SK-N-SH (cell line): ENCODE measurements at regions not wholly inside any gene's neighbourhood (a gene's known extent, or its start where the extent isn't known, plus 50 kb on each side); places are given as distances from the start of the nearest gene placed in this dataset.

Experiments used
- CTCF ChIA-PET: fragments of 300-600, 350-600 bp; formaldehyde crosslinking; extraction: SDS; loops from one replicate; lab custom pipeline; 2021; lab: Yijun Ruan, JAX
- POLR2A ChIA-PET: fragments of 350-600 bp; sonication (Branson Sonifier 250); formaldehyde crosslinking; extraction: SDS; loops from one replicate; lab custom pipeline; 2020; ENCODE audit warnings: antibody characterized with exemption, inconsistent platforms; lab: Yijun Ruan, JAX
- DNase-seq: peaks from one replicate; pipeline ENCODE4 v3.0.0; 2012
- H2AFZ ChIP-seq: fragments of 200-600 bp; sonication (generic); 2 replicates; pipeline ENCODE4 v1.8.1; 2016; ENCODE audit warnings: antibody characterized with exemption, mild to moderate bottlenecking, low read depth
- H3F3A ChIP-seq: fragments of 200-600 bp; sonication (generic); replicated peaks from 2 replicates; pipeline ENCODE3; 2016; ENCODE audit warnings: antibody characterized with exemption, mild to moderate bottlenecking; ENCODE audit not compliant: insufficient read depth
- H3K27ac ChIP-seq, 2 experiments: fragments of 200-500 bp in 1 of 2; fragments of 200-600 bp in 1 of 2; sonication (Bioruptor generic) in 1 of 2; sonication (generic), shearing (Covaris generic) in 1 of 2; 2 replicates each; pipeline versions ENCODE4 v1.5.1 to v1.6.1; 2014 to 2016; ENCODE audit warnings: low read depth in 2 of 2, inconsistent platforms in 1 of 2, low read length in 1 of 2, mild to moderate bottlenecking in 1 of 2, mixed read lengths in 1 of 2
- H3K27me3 ChIP-seq: fragments of 200-600 bp; sonication (generic), shearing (Covaris generic); 2 replicates; pipeline ENCODE4 v1.6.1; 2016; ENCODE audit warnings: mixed run types; ENCODE audit not compliant: insufficient read depth
- H3K36me3 ChIP-seq, 2 experiments: fragments of 200-500 bp in 1 of 2; fragments of 200-600 bp in 1 of 2; sonication (Bioruptor generic) in 1 of 2; sonication (generic) in 1 of 2; replicated peaks in 1 of 2; 2 replicates each; pipeline versions ENCODE3 to v1.5.1; 2014 to 2016; ENCODE audit warnings: low read length in 1 of 2, mild to moderate bottlenecking in 1 of 2; ENCODE audit not compliant: insufficient read depth in 2 of 2, control insufficient read depth in 1 of 2
- H3K4me1 ChIP-seq, 2 experiments: fragments of 200-500 bp in 1 of 2; fragments of 200-600 bp in 1 of 2; sonication (Bioruptor generic) in 1 of 2; sonication (generic), shearing (Covaris generic) in 1 of 2; 2 replicates each; pipeline versions ENCODE4 v1.5.1 to v1.6.1; 2014 to 2016; ENCODE audit warnings: low read depth in 1 of 2, low read length in 1 of 2, mixed run types in 1 of 2; ENCODE audit not compliant: insufficient read depth in 2 of 2, control insufficient read depth in 1 of 2
- H3K4me2 ChIP-seq: fragments of 200-600 bp; sonication (generic), shearing (Covaris generic); 2 replicates; pipeline ENCODE4 v1.6.1; 2017; ENCODE audit warnings: mixed run types
- H3K4me3 ChIP-seq, 2 experiments: fragments of 200-500 bp in 1 of 2; fragments of 200-600 bp in 1 of 2; sonication (Bioruptor generic) in 1 of 2; sonication (generic), shearing (Covaris generic) in 1 of 2; 2 replicates each; pipeline versions ENCODE4 v1.5.1 to v1.8.1; 2014 to 2016; ENCODE audit warnings: low read depth in 2 of 2, inconsistent platforms in 1 of 2, low read length in 1 of 2, mild to moderate bottlenecking in 1 of 2, mixed read lengths in 1 of 2, moderate library complexity in 1 of 2
- H3K79me2 ChIP-seq: fragments of 200-600 bp; sonication (generic); 2 replicates; pipeline ENCODE4 v1.8.1; 2017; ENCODE audit warnings: mild to moderate bottlenecking; ENCODE audit not compliant: insufficient read depth
- H3K9ac ChIP-seq: fragments of 200-600 bp; sonication (generic); 2 replicates; pipeline ENCODE4 v1.6.1; 2017; ENCODE audit warnings: mixed run types
- H3K9me2 ChIP-seq: fragments of 200-600 bp; sonication (generic); 2 replicates; pipeline ENCODE4 v1.6.1; 2017; ENCODE audit warnings: mixed run types
- H3K9me3 ChIP-seq: fragments of 200-600 bp; sonication (generic); 2 replicates; pipeline ENCODE4 v1.6.1; 2017; ENCODE audit warnings: mixed run types, mild to moderate bottlenecking, moderate library complexity
- H4K20me1 ChIP-seq: fragments of 200-600 bp; sonication (generic); 2 replicates; pipeline ENCODE4 v1.6.1; 2017; ENCODE audit warnings: mild to moderate bottlenecking, mixed run types; ENCODE audit not compliant: insufficient read depth
- EP300 ChIP-seq, 2 experiments: IDR thresholded peaks; 2 replicates each; pipeline versions ENCODE4 v1.4.0 to v1.6.1; 2012; ENCODE audit warnings: borderline replicate concordance in 1 of 2, low read depth in 1 of 2, low read length in 1 of 2
- FOSL2 ChIP-seq: IDR thresholded peaks from 2 replicates; pipeline ENCODE4 v1.4.0; 2012; ENCODE audit warnings: low read depth, mild to moderate bottlenecking, moderate library complexity, borderline replicate concordance
- JUND ChIP-seq: IDR thresholded peaks from 2 replicates; pipeline ENCODE4 v1.4.0; 2012
- NFIC ChIP-seq: IDR thresholded peaks from 2 replicates; pipeline ENCODE4 v1.4.0; 2012; ENCODE audit warnings: borderline replicate concordance
- NRF1 ChIP-seq: IDR thresholded peaks from 2 replicates; pipeline ENCODE4 v1.6.1; 2012; ENCODE audit warnings: low read depth, mild to moderate bottlenecking, low read length
- POLR2AphosphoS5 ChIP-seq: IDR thresholded peaks from 2 replicates; pipeline ENCODE4 v1.6.1; 2012; ENCODE audit warnings: low read depth, low read length
- YY1 ChIP-seq: IDR thresholded peaks from 2 replicates; pipeline ENCODE4 v1.4.0; 2012; ENCODE audit warnings: low read depth, mild to moderate bottlenecking
- WGBS: methylation state at CpG from one replicate; pipeline ENCODE4 v1.1.6; 2017; ENCODE audit warnings: low lambda C conversion rate; 5-methylcytosine and 5-hydroxymethylcytosine counted together
- TF ChIP-seq, protein P1 (sequence below): IDR thresholded peaks from 2 replicates; pipeline ENCODE4; 2012
- TF ChIP-seq, protein P2 (sequence below): IDR thresholded peaks from 2 replicates; pipeline ENCODE4 v1.6.1; 2012; ENCODE audit warnings: mild to moderate bottlenecking, low read depth, low read length, moderate library complexity
- TF ChIP-seq, protein P3 (sequence below): fragments of 150-350 bp; IDR thresholded peaks from 2 replicates; pipeline ENCODE4 v1.6.1; 2016; ENCODE audit warnings: mild to moderate bottlenecking, low read depth, low read length
- TF ChIP-seq, protein P4 (sequence below): fragments of 200-600 bp; sonication (generic); IDR thresholded peaks from 2 replicates; pipeline ENCODE4 v1.6.1; 2017; ENCODE audit warnings: antibody characterized with exemption, mild to moderate bottlenecking, moderate library complexity

DNA sequence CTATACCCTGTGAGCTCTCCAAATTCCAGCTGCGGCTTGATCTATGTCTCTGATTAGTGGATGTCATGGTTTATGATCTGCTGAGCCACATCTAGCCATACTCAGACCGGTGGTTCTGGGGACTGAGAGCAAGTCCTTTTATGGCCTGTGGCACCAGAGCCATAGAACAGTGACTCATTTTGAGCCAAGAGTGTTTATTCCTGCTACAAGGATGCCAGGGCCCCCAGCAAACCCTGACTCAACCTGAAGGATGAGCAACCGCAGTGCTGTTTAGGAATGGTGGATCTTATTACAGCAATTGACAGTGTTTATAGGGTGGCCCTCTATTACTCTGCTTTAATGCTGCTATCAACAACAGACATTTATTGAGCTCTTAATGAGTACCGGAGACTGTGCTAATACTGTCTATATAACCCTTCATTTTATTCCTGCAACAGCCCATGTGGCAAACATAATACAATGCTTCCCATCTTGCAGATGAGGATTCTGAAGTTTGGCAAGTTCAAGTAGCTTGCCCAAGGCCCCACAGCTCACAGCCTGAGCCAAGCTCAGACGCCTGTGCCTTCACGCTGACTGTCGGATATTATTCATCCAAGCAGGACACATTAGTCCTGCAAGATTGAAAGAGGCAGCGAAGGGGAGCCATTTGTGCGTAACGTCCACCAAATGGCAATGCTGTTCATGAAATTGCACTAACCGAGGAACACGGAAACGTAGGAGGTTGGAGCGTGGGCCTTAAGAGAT, 273.6 kb upstream of the PWP1 start:
- H3K4me3 ChIP-seq = no peak overlapping the region
- H3F3A ChIP-seq = peaks cover 8% of the 10 kb centered on the region
- CTCF ChIA-PET = interaction anchor here (0.8 to 2.1 kb wide), 2 partner anchors 41 to 281 kb away, joined by 3 to 8 read pairs; no protein-coding TSS in a partner anchor
- 68% methylated on average over 13 of the region's 14 CpGs for WGBS
- peak overlapping the region; percentile 14; the same call in 1 of the 2 replicates for H3K4me2 ChIP-seq
- peak overlapping the region in 1 of 2 experiments; percentile 39; a peak in 1 of 4 replicates for H3K27ac ChIP-seq
- no peak overlapping the region for H3K9ac ChIP-seq
- H3K9me3 ChIP-seq = no peaks in the 10 kb centered on the region
- TF ChIP-seq JUND (peak; percentile 56), NFIC (0 out of 2 replicates have a peak, but pooled peaks have one; percentile 6), EP300 (IDR thresholded peaks at IDR 0.05; ENCODE audit: borderline replicate concordance in 1 of 2, low read depth in 1 of 2, low read length in 1 of 2) (peak in 1 of 2 experiments; percentile 40; a peak in 1 of 4 replicates), NRF1 (no peak), FOSL2 (peak; percentile 76)
- TF ChIP-seq, all 33 proteins: peak for 4
- H3K36me3 ChIP-seq = no peaks in the 10 kb centered on the region
- POLR2A ChIA-PET = interaction anchor here (0.6 kb wide), 1 partner anchor 425 kb away, joined by 4 read pairs; the partner anchor contains the start of gene MTERF2
- no peak overlapping the region for H2AFZ ChIP-seq
- no peaks in the 10 kb centered on the region for H3K79me2 ChIP-seq
- no peak for DNase-seq
- H3K27me3 ChIP-seq = no peaks in the 10 kb centered on the region
- H3K4me1 ChIP-seq = peaks cover 0 to 4% of the 10 kb centered on the region in 2 experiments; a peak in 1 of 4 replicates
- H3K9me2 ChIP-seq = no peaks in the 10 kb centered on the region
- no peaks in the 10 kb centered on the region for H4K20me1 ChIP-seq

DNA sequence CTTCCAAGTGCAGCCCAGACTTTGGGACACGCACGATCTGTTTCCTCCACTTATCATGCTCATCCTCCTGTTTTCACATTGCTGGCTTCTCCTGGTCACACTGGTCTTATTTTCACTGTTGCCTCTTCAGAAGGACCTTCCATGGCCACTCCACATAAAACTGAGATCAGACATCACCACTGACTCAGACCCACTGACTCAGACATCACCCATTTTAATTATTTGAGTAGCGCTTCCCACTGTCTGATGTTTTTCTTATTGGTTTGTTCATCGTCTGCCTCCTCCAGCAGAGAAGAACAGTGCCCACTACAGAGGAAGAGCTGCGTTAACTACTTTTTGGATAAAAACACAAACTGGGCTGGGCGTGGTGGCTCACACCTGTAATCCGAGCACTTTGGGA, 270.5 kb upstream of the PWP1 start:
- CTCF ChIA-PET = interaction anchor here (0.7 to 1.3 kb wide), 2 partner anchors 13 to 42 kb away, joined by 3 to 4 read pairs; no protein-coding TSS in a partner anchor
- no peak overlapping the region for H2AFZ ChIP-seq
- H3K36me3 ChIP-seq = no peaks in the 10 kb centered on the region
- H3K4me1 ChIP-seq = peaks cover 4% of the 10 kb centered on the region in 2 experiments; a peak in 1 of 4 replicates
- no peak overlapping the region for H3K4me2 ChIP-seq
- H3K27ac ChIP-seq = peak overlapping the region in 1 of 2 experiments; percentile 31; a peak in 1 of 4 replicates
- no peaks in the 10 kb centered on the region for H3K27me3 ChIP-seq
- H4K20me1 ChIP-seq = no peaks in the 10 kb centered on the region
- POLR2A ChIA-PET = no interaction called here
- no peaks in the 10 kb centered on the region for H3K9me2 ChIP-seq
- WGBS = 62% methylated on average over 7 of the region's 7 CpGs
- H3K79me2 ChIP-seq = no peaks in the 10 kb centered on the region
- TF ChIP-seq FOSL2 (peak; percentile 51), YY1 (no peak), EP300 (IDR thresholded peaks at IDR 0.05; ENCODE audit: borderline replicate concordance in 1 of 2, low read depth in 1 of 2, low read length in 1 of 2) (no peak), POLR2AphosphoS5 (no peak)
- TF ChIP-seq, protein P1, sequence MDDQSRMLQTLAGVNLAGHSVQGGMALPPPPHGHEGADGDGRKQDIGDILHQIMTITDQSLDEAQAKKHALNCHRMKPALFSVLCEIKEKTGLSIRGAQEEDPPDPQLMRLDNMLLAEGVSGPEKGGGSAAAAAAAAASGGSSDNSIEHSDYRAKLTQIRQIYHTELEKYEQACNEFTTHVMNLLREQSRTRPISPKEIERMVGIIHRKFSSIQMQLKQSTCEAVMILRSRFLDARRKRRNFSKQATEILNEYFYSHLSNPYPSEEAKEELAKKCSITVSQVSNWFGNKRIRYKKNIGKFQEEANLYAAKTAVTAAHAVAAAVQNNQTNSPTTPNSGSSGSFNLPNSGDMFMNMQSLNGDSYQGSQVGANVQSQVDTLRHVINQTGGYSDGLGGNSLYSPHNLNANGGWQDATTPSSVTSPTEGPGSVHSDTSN = no peak
- TF ChIP-seq, protein P2, sequence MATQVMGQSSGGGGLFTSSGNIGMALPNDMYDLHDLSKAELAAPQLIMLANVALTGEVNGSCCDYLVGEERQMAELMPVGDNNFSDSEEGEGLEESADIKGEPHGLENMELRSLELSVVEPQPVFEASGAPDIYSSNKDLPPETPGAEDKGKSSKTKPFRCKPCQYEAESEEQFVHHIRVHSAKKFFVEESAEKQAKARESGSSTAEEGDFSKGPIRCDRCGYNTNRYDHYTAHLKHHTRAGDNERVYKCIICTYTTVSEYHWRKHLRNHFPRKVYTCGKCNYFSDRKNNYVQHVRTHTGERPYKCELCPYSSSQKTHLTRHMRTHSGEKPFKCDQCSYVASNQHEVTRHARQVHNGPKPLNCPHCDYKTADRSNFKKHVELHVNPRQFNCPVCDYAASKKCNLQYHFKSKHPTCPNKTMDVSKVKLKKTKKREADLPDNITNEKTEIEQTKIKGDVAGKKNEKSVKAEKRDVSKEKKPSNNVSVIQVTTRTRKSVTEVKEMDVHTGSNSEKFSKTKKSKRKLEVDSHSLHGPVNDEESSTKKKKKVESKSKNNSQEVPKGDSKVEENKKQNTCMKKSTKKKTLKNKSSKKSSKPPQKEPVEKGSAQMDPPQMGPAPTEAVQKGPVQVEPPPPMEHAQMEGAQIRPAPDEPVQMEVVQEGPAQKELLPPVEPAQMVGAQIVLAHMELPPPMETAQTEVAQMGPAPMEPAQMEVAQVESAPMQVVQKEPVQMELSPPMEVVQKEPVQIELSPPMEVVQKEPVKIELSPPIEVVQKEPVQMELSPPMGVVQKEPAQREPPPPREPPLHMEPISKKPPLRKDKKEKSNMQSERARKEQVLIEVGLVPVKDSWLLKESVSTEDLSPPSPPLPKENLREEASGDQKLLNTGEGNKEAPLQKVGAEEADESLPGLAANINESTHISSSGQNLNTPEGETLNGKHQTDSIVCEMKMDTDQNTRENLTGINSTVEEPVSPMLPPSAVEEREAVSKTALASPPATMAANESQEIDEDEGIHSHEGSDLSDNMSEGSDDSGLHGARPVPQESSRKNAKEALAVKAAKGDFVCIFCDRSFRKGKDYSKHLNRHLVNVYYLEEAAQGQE = no peak
- TF ChIP-seq, protein P3, sequence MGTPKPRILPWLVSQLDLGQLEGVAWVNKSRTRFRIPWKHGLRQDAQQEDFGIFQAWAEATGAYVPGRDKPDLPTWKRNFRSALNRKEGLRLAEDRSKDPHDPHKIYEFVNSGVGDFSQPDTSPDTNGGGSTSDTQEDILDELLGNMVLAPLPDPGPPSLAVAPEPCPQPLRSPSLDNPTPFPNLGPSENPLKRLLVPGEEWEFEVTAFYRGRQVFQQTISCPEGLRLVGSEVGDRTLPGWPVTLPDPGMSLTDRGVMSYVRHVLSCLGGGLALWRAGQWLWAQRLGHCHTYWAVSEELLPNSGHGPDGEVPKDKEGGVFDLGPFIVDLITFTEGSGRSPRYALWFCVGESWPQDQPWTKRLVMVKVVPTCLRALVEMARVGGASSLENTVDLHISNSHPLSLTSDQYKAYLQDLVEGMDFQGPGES = no peak
- TF ChIP-seq, protein P4, sequence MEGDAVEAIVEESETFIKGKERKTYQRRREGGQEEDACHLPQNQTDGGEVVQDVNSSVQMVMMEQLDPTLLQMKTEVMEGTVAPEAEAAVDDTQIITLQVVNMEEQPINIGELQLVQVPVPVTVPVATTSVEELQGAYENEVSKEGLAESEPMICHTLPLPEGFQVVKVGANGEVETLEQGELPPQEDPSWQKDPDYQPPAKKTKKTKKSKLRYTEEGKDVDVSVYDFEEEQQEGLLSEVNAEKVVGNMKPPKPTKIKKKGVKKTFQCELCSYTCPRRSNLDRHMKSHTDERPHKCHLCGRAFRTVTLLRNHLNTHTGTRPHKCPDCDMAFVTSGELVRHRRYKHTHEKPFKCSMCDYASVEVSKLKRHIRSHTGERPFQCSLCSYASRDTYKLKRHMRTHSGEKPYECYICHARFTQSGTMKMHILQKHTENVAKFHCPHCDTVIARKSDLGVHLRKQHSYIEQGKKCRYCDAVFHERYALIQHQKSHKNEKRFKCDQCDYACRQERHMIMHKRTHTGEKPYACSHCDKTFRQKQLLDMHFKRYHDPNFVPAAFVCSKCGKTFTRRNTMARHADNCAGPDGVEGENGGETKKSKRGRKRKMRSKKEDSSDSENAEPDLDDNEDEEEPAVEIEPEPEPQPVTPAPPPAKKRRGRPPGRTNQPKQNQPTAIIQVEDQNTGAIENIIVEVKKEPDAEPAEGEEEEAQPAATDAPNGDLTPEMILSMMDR = peak; percentile 36
- DNase-seq = no peak
- H3F3A ChIP-seq = peaks cover 8% of the 10 kb centered on the region
- no peak overlapping the region for H3K9ac ChIP-seq
- no peaks in the 10 kb centered on the region for H3K9me3 ChIP-seq
- no peak overlapping the region for H3K4me3 ChIP-seq
